ENCODE measurements at regions not wholly inside any gene's neighbourhood (a gene's known extent, or its start where the extent isn't known, plus 50 kb on each side); places are given as distances from the start of the nearest gene placed in this dataset.

- ATAC-seq: no peak
Measured at GRCh38 chr2:55973673-55974072, 50.1 kb upstream of the EFEMP1 start.

- no peak for ATAC-seq
Measured at GRCh38 chr2:55976681-55977080, 53.1 kb upstream of the EFEMP1 start.

- ATAC-seq: no peak
Measured at GRCh38 chr2:55985406-55985805, 61.8 kb upstream of the EFEMP1 start.

GRCh38 chr2:55986001-55986400, 62.4 kb upstream of the EFEMP1 start:
- ATAC-seq: no peak

- ATAC-seq: no peak
Measured at GRCh38 chr2:55986700-55987440, 63.3 kb upstream of the EFEMP1 start.

- no peak for ATAC-seq
Measured at GRCh38 chr2:55989405-55989804, 65.8 kb upstream of the EFEMP1 start.

- ATAC-seq: no peak
Measured at GRCh38 chr2:55992455-55992854, 68.9 kb upstream of the EFEMP1 start.

GRCh38 chr2:55993685-55994084, 70.1 kb upstream of the EFEMP1 start:
- ATAC-seq: no peak

GRCh38 chr2:55995211-55995610, 71.6 kb upstream of the EFEMP1 start:
- ATAC-seq: no peak

GRCh38 chr2:55995902-55996301, 72.3 kb upstream of the EFEMP1 start:
- no peak for ATAC-seq

GRCh38 chr2:55999231-55999630, 75.6 kb upstream of the EFEMP1 start:
- no peak for ATAC-seq

- no peak for ATAC-seq
Measured at GRCh38 chr2:55999790-56000189, 76.2 kb upstream of the EFEMP1 start.

- ATAC-seq: no peak
Measured at GRCh38 chr2:56001947-56002346, 78.4 kb upstream of the EFEMP1 start.

GRCh38 chr2:56008661-56009431, 85.3 kb upstream of the EFEMP1 start:
- no peak for ATAC-seq

GRCh38 chr2:56009758-56010458, 86.3 kb upstream of the EFEMP1 start:
- ATAC-seq: no peak

- ATAC-seq: no peak
Measured at GRCh38 chr2:56011624-56012023, 88.0 kb upstream of the EFEMP1 start.

GRCh38 chr2:56012221-56012765, 88.7 kb upstream of the EFEMP1 start:
- ATAC-seq: no peak

GRCh38 chr2:56013475-56013874, 89.9 kb upstream of the EFEMP1 start:
- ATAC-seq: no peak

- no peak for ATAC-seq
Measured at GRCh38 chr2:56014046-56014730, 90.6 kb upstream of the EFEMP1 start.

GRCh38 chr2:56015711-56016115, 92.1 kb upstream of the EFEMP1 start:
- no peak for ATAC-seq

- no peak for ATAC-seq
Measured at GRCh38 chr2:56017784-56018183, 94.2 kb upstream of the EFEMP1 start.

- no peak for ATAC-seq
Measured at GRCh38 chr2:56018267-56018666, 94.7 kb upstream of the EFEMP1 start.

- no peak for ATAC-seq
Measured at GRCh38 chr2:56021136-56021474, 97.5 kb upstream of the EFEMP1 start.

Measured in esophagus mucosa (tissue), 1 donor.